GM19324 (cell line): ENCODE measurements at regions not wholly inside any gene's neighbourhood (a gene's known extent, or its start where the extent isn't known, plus 50 kb on each side); places are given as distances from the start of the nearest gene placed in this dataset.
A peak's percentile ranks its signal among the peaks of the same experiment; 100 is the strongest.
"Not testable (repeated sequence)": the region's sequence is repeated elsewhere in the genome, so short reads cannot be mapped to it uniquely, and the experiment has no call there.

ENCODE experiments used
- ATAC-seq: cut with Tn5 transposase; IDR thresholded peaks from one replicate; pipeline ENCODE4 v1.9.1; 2021; ENCODE audit warnings: mild to moderate bottlenecking, moderate library complexity; ENCODE audit not compliant: unreplicated experiment, low FRiP score

GRCh38 chr6:120931520-120932180 is 402.6 kb downstream of the TBC1D32 start:
- not testable (repeated sequence) for ATAC-seq

- not testable (repeated sequence) for ATAC-seq
Observed at GRCh38 chr6:120930500-120930899, 403.8 kb downstream of the TBC1D32 start.

GRCh38 chr6:120924214-120924613 is 410.1 kb downstream of the TBC1D32 start:
- no peak for ATAC-seq

GRCh38 chr6:120918137-120918536 is 416.1 kb downstream of the TBC1D32 start:
- no peak for ATAC-seq

- ATAC-seq, result no peak
Observed at GRCh38 chr6:120916844-120917243, 417.4 kb downstream of the TBC1D32 start.

GRCh38 chr6:120913486-120913885 is 420.8 kb downstream of the TBC1D32 start:
- no peak for ATAC-seq

- ATAC-seq, result no peak
Observed at GRCh38 chr6:120908767-120909166, 425.5 kb downstream of the TBC1D32 start.

GRCh38 chr6:120903836-120904235 is 430.4 kb downstream of the TBC1D32 start:
- no peak for ATAC-seq

GRCh38 chr6:120899932-120900331 is 434.3 kb downstream of the TBC1D32 start:
- no peak for ATAC-seq

GRCh38 chr6:120894077-120894476 is 440.2 kb downstream of the TBC1D32 start:
- peak; percentile 97 for ATAC-seq

GRCh38 chr6:120876931-120877330 is 457.3 kb downstream of the TBC1D32 start:
- no peak for ATAC-seq

GRCh38 chr6:120876424-120876823 is 457.9 kb downstream of the TBC1D32 start:
- ATAC-seq, result peak; percentile 39

- peak; percentile 47 for ATAC-seq
Observed at GRCh38 chr6:120875900-120876299, 458.4 kb downstream of the TBC1D32 start.

- ATAC-seq, result no peak
Observed at GRCh38 chr6:120874422-120874821, 459.9 kb downstream of the TBC1D32 start.

- no peak for ATAC-seq
Observed at GRCh38 chr6:120873125-120873865, 461.0 kb downstream of the TBC1D32 start.

GRCh38 chr6:120872262-120872578 is 462.1 kb downstream of the TBC1D32 start:
- no peak for ATAC-seq

- no peak for ATAC-seq
Observed at GRCh38 chr6:120871416-120872261, 462.6 kb downstream of the TBC1D32 start.

- ATAC-seq, result no peak
Observed at GRCh38 chr6:120869397-120869796, 464.9 kb downstream of the TBC1D32 start.

GRCh38 chr6:120857422-120857821 is 476.9 kb downstream of the TBC1D32 start:
- no peak for ATAC-seq

- ATAC-seq, result no peak
Observed at GRCh38 chr6:120854583-120854982, 479.7 kb downstream of the TBC1D32 start.

- no peak for ATAC-seq
Observed at GRCh38 chr6:120853489-120853888, 480.8 kb downstream of the TBC1D32 start.
